ENCODE measurements at regions not wholly inside any gene's neighbourhood (a gene's known extent, or its start where the extent isn't known, plus 50 kb on each side); places are given as distances from the start of the nearest gene placed in this dataset.

GRCh38 chr9:23145467-23145866 lies 680.6 kb downstream of the ELAVL2 start:
- no peak overlapping the region for H3K27ac ChIP-seq
- no peak for TF ChIP-seq CTCF (conservative IDR thresholded peaks at IDR 0.05)

- no peak overlapping the region for H3K27ac ChIP-seq
- TF ChIP-seq CTCF (conservative IDR thresholded peaks at IDR 0.05) = no peak
Measured at GRCh38 chr9:23153058-23153457, 673.0 kb downstream of the ELAVL2 start.

GRCh38 chr9:23160491-23160890 lies 665.5 kb downstream of the ELAVL2 start:
- no peak for TF ChIP-seq CTCF (conservative IDR thresholded peaks at IDR 0.05)
- H3K27ac ChIP-seq = no peak overlapping the region

- no peak for TF ChIP-seq CTCF (conservative IDR thresholded peaks at IDR 0.05)
- no peak overlapping the region for H3K27ac ChIP-seq
Measured at GRCh38 chr9:23160952-23161469, 665.0 kb downstream of the ELAVL2 start.

GRCh38 chr9:23162789-23163188 lies 663.3 kb downstream of the ELAVL2 start:
- no peak overlapping the region for H3K27ac ChIP-seq
- TF ChIP-seq CTCF (conservative IDR thresholded peaks at IDR 0.05) = no peak

GRCh38 chr9:23171479-23171878 lies 654.6 kb downstream of the ELAVL2 start:
- H3K27ac ChIP-seq = no peak overlapping the region
- TF ChIP-seq CTCF (conservative IDR thresholded peaks at IDR 0.05) = no peak

- TF ChIP-seq CTCF (conservative IDR thresholded peaks at IDR 0.05) = no peak
- H3K27ac ChIP-seq = no peak overlapping the region
Measured at GRCh38 chr9:23172206-23172605, 653.8 kb downstream of the ELAVL2 start.
